ENCODE measurements at regions not wholly inside any gene's neighbourhood (a gene's known extent, or its start where the extent isn't known, plus 50 kb on each side); places are given as distances from the start of the nearest gene placed in this dataset.

DNA sequence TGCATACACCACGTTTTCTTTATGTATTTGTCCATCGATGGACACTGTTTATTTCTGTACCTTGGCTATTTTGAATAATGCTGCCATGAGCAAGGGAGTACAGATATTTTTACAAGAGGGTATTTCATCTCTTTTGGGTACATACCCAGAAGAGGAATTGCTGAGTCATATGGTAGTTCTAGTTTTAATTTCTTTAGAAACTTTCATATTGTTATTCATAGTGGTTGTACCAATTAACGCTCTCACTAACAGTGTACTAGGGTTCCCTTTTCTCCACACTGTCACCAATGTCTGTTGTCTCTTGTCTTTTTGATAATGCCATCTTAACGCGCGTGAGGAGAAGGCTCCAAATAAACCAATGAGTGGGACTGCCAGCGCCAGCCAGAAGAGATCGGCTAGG, 257.6 kb upstream of the EDIL3 start:
- TF ChIP-seq POLR2A (IDR thresholded peaks at IDR 0.05) = no peak
- TF ChIP-seq, protein P1, sequence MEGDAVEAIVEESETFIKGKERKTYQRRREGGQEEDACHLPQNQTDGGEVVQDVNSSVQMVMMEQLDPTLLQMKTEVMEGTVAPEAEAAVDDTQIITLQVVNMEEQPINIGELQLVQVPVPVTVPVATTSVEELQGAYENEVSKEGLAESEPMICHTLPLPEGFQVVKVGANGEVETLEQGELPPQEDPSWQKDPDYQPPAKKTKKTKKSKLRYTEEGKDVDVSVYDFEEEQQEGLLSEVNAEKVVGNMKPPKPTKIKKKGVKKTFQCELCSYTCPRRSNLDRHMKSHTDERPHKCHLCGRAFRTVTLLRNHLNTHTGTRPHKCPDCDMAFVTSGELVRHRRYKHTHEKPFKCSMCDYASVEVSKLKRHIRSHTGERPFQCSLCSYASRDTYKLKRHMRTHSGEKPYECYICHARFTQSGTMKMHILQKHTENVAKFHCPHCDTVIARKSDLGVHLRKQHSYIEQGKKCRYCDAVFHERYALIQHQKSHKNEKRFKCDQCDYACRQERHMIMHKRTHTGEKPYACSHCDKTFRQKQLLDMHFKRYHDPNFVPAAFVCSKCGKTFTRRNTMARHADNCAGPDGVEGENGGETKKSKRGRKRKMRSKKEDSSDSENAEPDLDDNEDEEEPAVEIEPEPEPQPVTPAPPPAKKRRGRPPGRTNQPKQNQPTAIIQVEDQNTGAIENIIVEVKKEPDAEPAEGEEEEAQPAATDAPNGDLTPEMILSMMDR (IDR thresholded peaks at IDR 0.05) = no peak
